CD4-positive, alpha-beta T cell (primary cell): ENCODE measurements at regions not wholly inside any gene's neighbourhood (a gene's known extent, or its start where the extent isn't known, plus 50 kb on each side); places are given as distances from the start of the nearest gene placed in this dataset.

Experiments
- ATAC-seq: fragments of 200-7000 bp; cut with Tn5 transposase; one replicate; pipeline ENCODE4 v1.10.0; 2022; ENCODE audit warnings: mild to moderate bottlenecking; ENCODE audit not compliant: poor library complexity
- CTCF ChIA-PET: fragments of 350-600 bp; sonication (Branson Sonifier 250); formaldehyde crosslinking; loops from one replicate; lab custom pipeline; 2021; ENCODE audit warnings: antibody characterized with exemption, inconsistent platforms; lab: Charles Lee
- POLR2A ChIA-PET: fragments of 350-600 bp; sonication (Branson Sonifier 250); formaldehyde crosslinking; loops from one replicate; lab custom pipeline; 2021; ENCODE audit warnings: antibody characterized with exemption, inconsistent platforms; lab: Charles Lee
- DNase-seq, 14 experiments: peaks; one replicate each; pipeline ENCODE4 v3.0.0-alpha.2; 2013 to 2020; ENCODE audit warnings: mixed read lengths in 2 of 14
- H3K27ac ChIP-seq, 2 donors: one replicate each; pipeline versions ENCODE4 v1.5.1 to v1.7.0; 2013; ENCODE audit warnings: low read length in 2 of 2, low read depth in 1 of 2, mild to moderate bottlenecking in 1 of 2
- H3K27me3 ChIP-seq, 2 experiments: 1 replicate in 1 of 2; 2 replicates in 1 of 2; pipeline versions ENCODE4 v1.6.1 to v1.7.0; 2013; ENCODE audit warnings: low read length in 2 of 2, control low read depth in 1 of 2, mild to moderate bottlenecking in 1 of 2, moderate library complexity in 1 of 2; ENCODE audit not compliant: insufficient read depth in 2 of 2, control insufficient read depth in 1 of 2
- H3K36me3 ChIP-seq: one replicate; pipeline ENCODE4 v1.6.1; 2013; ENCODE audit warnings: low read length, control low read depth; ENCODE audit not compliant: insufficient read depth
- H3K4me1 ChIP-seq: one replicate; pipeline ENCODE4 v1.6.1; 2013; ENCODE audit warnings: low read length, control low read depth; ENCODE audit not compliant: insufficient read depth
- H3K4me3 ChIP-seq: one replicate; pipeline ENCODE4 v1.5.1; 2013; ENCODE audit warnings: mild to moderate bottlenecking, low read length, moderate library complexity
- H3K9me3 ChIP-seq, 2 experiments: 1 replicate in 1 of 2; 2 replicates in 1 of 2; pipeline versions ENCODE4 v1.6.1 to v1.7.0; 2013; ENCODE audit warnings: low read length in 2 of 2, mild to moderate bottlenecking in 2 of 2, control low read depth in 1 of 2, moderate library complexity in 1 of 2; ENCODE audit not compliant: control insufficient read depth in 1 of 2, insufficient read depth in 1 of 2
- H3K27ac Mint-ChIP-seq: one replicate; pipeline ENCODE4 v1.8.0; 2020; ENCODE audit warnings: mixed read lengths
- H3K27me3 Mint-ChIP-seq: one replicate; pipeline ENCODE4 v1.8.0; 2021; ENCODE audit warnings: mixed read lengths
- H3K36me3 Mint-ChIP-seq: one replicate; pipeline ENCODE4 v1.8.0; 2021; ENCODE audit warnings: low read depth, mixed read lengths
- H3K4me1 Mint-ChIP-seq: one replicate; pipeline ENCODE4 v1.8.0; 2021; ENCODE audit warnings: low read depth, mixed read lengths
- H3K4me3 Mint-ChIP-seq: one replicate; pipeline ENCODE4 v1.8.0; 2020; ENCODE audit warnings: mild to moderate bottlenecking, mixed read lengths
- H3K9me3 Mint-ChIP-seq: one replicate; pipeline ENCODE4 v1.8.0; 2020; ENCODE audit warnings: mixed read lengths
- intact Hi-C, 2 experiments: fragments of 100-400 bp; cut with DNase I in 1 of 2; cut with micrococcal nuclease in 1 of 2; formaldehyde crosslinking; loops; one replicate each; pipeline versions ENCODE4 v1.15.1 to v1.9.0; 2023 to 2025; cut with DNase I, micrococcal nuclease
- TF ChIP-seq, protein P1 (sequence below): fragments of 200-600 bp; IDR thresholded peaks from one replicate; pipeline ENCODE4 v1.8.0; 2022; ENCODE audit warnings: antibody characterized with exemption, mild to moderate bottlenecking

DNA sequence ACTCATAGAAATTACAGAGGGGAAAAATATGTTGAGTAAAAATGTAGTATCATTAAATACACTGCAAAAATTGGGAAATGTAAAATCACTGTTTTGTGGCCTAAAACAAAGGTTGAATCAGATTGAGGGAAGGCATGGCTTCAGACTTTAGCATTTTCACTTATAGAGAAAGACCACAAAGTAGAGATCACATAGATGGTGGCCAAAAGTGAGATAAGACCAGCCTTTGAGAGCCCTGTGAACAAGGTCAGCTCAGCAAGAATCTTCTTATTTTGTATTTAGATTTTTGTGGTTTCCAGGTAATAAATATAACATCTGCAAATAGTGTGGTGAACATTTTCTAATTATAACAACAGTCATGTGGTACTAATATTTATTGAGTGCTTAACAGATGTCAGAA is 544.8 kb upstream of the DPPA4 start:
- no peaks in the 10 kb centered on the region for H3K36me3 ChIP-seq
- H3K4me3 Mint-ChIP-seq, result no peak overlapping the region

DNA sequence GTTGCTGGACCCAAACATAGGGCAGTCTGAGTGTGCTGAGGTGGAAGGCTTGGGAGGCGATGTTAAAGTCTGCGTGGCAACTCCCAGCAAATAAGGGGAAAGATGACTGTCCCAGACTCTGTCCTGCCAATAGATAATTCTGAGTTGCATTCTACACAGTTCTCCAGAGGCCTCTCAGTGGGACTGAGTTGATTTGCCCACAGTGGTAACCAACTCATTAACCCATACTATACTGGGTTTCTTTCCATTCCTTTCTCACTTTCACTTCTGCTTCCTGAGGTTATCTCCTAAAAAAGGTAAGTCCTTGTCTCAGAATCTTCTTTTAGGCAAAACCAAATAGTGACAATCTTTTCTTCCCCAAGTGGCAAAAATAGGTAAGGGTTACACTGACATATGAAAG is 549.9 kb upstream of the DPPA4 start:
- no peaks in the 10 kb centered on the region for H3K36me3 ChIP-seq
- POLR2A ChIA-PET, result no interaction called here
- DNase-seq (no peak), ATAC-seq (no peak)
- H3K27ac ChIP-seq, result no peak overlapping the region
- TF ChIP-seq, protein P1, sequence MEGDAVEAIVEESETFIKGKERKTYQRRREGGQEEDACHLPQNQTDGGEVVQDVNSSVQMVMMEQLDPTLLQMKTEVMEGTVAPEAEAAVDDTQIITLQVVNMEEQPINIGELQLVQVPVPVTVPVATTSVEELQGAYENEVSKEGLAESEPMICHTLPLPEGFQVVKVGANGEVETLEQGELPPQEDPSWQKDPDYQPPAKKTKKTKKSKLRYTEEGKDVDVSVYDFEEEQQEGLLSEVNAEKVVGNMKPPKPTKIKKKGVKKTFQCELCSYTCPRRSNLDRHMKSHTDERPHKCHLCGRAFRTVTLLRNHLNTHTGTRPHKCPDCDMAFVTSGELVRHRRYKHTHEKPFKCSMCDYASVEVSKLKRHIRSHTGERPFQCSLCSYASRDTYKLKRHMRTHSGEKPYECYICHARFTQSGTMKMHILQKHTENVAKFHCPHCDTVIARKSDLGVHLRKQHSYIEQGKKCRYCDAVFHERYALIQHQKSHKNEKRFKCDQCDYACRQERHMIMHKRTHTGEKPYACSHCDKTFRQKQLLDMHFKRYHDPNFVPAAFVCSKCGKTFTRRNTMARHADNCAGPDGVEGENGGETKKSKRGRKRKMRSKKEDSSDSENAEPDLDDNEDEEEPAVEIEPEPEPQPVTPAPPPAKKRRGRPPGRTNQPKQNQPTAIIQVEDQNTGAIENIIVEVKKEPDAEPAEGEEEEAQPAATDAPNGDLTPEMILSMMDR, result no peak
- intact Hi-C loops, result no loop called here
- H3K27me3 Mint-ChIP-seq, result no peaks in the 10 kb centered on the region
- peaks cover 2% of the 10 kb centered on the region for H3K9me3 Mint-ChIP-seq
- CTCF ChIA-PET, result no interaction called here
- H3K9me3 ChIP-seq, result peaks cover 0 to 6% of the 10 kb centered on the region in 2 experiments
- no peak overlapping the region for H3K4me3 Mint-ChIP-seq
- H3K36me3 Mint-ChIP-seq, result no peaks in the 10 kb centered on the region
- no peak overlapping the region for H3K27ac Mint-ChIP-seq
- H3K27me3 ChIP-seq, result no peaks in the 10 kb centered on the region
- no peaks in the 10 kb centered on the region for H3K4me1 Mint-ChIP-seq
- no peak overlapping the region for H3K4me3 ChIP-seq
- no peaks in the 10 kb centered on the region for H3K4me1 ChIP-seq

More for the DNA sequence above, 544.8 kb upstream of the DPPA4 start:
- ChIA-PET POLR2A (no interaction called here), CTCF (no interaction called here)
- no peaks in the 10 kb centered on the region for H3K4me1 Mint-ChIP-seq
- H3K27ac ChIP-seq, result no peak overlapping the region
- no peaks in the 10 kb centered on the region for H3K27me3 ChIP-seq
- H3K27ac Mint-ChIP-seq, result no peak overlapping the region
- no peaks in the 10 kb centered on the region for H3K4me1 ChIP-seq
- TF ChIP-seq, protein P1, result no peak
- H3K9me3 Mint-ChIP-seq, result peaks cover 2% of the 10 kb centered on the region
- no peak for DNase-seq
- ATAC-seq, result no peak
- no peaks in the 10 kb centered on the region for H3K36me3 Mint-ChIP-seq
- H3K4me3 ChIP-seq, result no peak overlapping the region
- intact Hi-C loops, result no loop called here
- peaks cover 0 to 6% of the 10 kb centered on the region in 2 experiments for H3K9me3 ChIP-seq
- no peaks in the 10 kb centered on the region for H3K27me3 Mint-ChIP-seq

DNA sequence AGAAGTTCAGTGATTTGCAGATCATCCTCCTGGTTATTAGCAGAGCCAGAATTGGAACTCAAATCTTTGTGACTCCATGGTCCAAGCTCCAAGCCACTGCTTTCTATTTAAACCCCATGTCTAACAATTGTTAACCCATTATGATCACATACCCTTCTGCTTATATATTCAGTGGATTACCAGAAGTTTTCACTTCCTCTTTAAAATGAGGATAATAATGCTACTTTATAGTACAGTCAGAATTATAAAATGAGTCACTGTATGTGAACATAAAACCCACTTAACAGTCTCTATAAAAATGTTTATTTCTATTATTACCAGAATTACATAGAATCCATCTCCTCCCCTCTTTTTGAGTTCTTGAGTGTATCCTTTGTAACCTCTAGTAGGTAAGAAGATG is 550.7 kb upstream of the DPPA4 start:
- intact Hi-C loops, result no loop called here
- ChIA-PET POLR2A (interaction anchor here (0.6 kb wide), 1 partner anchor 1205 kb away, joined by 3 read pairs; no protein-coding TSS in a partner anchor), CTCF (no interaction called here)
- no peak overlapping the region for H3K4me3 ChIP-seq
- no peaks in the 10 kb centered on the region for H3K27me3 ChIP-seq
- Mint-ChIP-seq H3K27ac (no peak overlapping the region), H3K9me3 (peaks cover 2% of the 10 kb centered on the region), H3K27me3 (no peaks in the 10 kb centered on the region), H3K4me3 (no peak overlapping the region), H3K36me3 (no peaks in the 10 kb centered on the region), H3K4me1 (no peaks in the 10 kb centered on the region)
- no peaks in the 10 kb centered on the region for H3K4me1 ChIP-seq
- H3K36me3 ChIP-seq, result no peaks in the 10 kb centered on the region
- ATAC-seq (no peak), DNase-seq (no peak)
- no peak overlapping the region for H3K27ac ChIP-seq
- TF ChIP-seq, protein P1, result no peak
- peaks cover 0 to 6% of the 10 kb centered on the region in 2 experiments for H3K9me3 ChIP-seq
